Activated naive CD8-positive, alpha-beta T cell treated with anti-CD3 and anti-CD28 coated beads, Interleukin-2, amount 10 ng/mL, durations not matched to agents 7 days and 5 days (primary cell): ENCODE measurements at regions not wholly inside any gene's neighbourhood (a gene's known extent, or its start where the extent isn't known, plus 50 kb on each side); places are given as distances from the start of the nearest gene placed in this dataset.

Experiments
- ATAC-seq: fragments of 150-1000 bp; cut with Tn5 transposase; one replicate; pipeline ENCODE4 v1.10.0; 2021; ENCODE audit warnings: low read depth, moderate library complexity
- POLR2A ChIA-PET: fragments of 350-600 bp; sonication (Branson Sonifier 250); formaldehyde crosslinking; loops from one replicate; lab custom pipeline; 2021; ENCODE audit warnings: antibody characterized with exemption; lab: Charles Lee
- DNase-seq: peaks from one replicate; pipeline ENCODE4 v3.0.0; 2021
- H3K27ac Mint-ChIP-seq: one replicate; pipeline ENCODE4 v1.8.0; 2022; ENCODE audit warnings: mild to moderate bottlenecking, mixed read lengths
- H3K27me3 Mint-ChIP-seq: one replicate; pipeline ENCODE4 v1.8.0; 2022; ENCODE audit warnings: mild to moderate bottlenecking, moderate library complexity, mixed read lengths
- H3K36me3 Mint-ChIP-seq: one replicate; pipeline ENCODE4 v1.8.0; 2021; ENCODE audit warnings: mild to moderate bottlenecking, mixed read lengths
- H3K4me1 Mint-ChIP-seq: one replicate; pipeline ENCODE4 v1.8.0; 2021; ENCODE audit warnings: mixed read lengths
- H3K4me3 Mint-ChIP-seq: one replicate; pipeline ENCODE4 v1.8.0; 2022; ENCODE audit warnings: mild to moderate bottlenecking, moderate library complexity, mixed read lengths
- H3K9me3 Mint-ChIP-seq: one replicate; pipeline ENCODE4 v1.8.0; 2021; ENCODE audit warnings: mixed read lengths

GRCh38 chr2:217656316-217656715 is 346.5 kb downstream of the TNS1 start:
- no peaks in the 10 kb centered on the region for H3K9me3 Mint-ChIP-seq
- DNase-seq (no peak), ATAC-seq (no peak)
- H3K36me3 Mint-ChIP-seq: no peaks in the 10 kb centered on the region
- no peak overlapping the region for H3K27ac Mint-ChIP-seq
- POLR2A ChIA-PET: no interaction called here
- peaks cover 4% of the 10 kb centered on the region for H3K27me3 Mint-ChIP-seq
- H3K4me3 Mint-ChIP-seq: no peak overlapping the region
- peaks cover 9% of the 10 kb centered on the region for H3K4me1 Mint-ChIP-seq

- H3K27ac Mint-ChIP-seq: no peak overlapping the region
- no peak overlapping the region for H3K4me3 Mint-ChIP-seq
- DNase-seq: no peak
- ATAC-seq: no peak
- POLR2A ChIA-PET: no interaction called here
- no peaks in the 10 kb centered on the region for H3K9me3 Mint-ChIP-seq
- H3K4me1 Mint-ChIP-seq: peaks cover 4% of the 10 kb centered on the region
- peaks cover 4% of the 10 kb centered on the region for H3K27me3 Mint-ChIP-seq
- no peaks in the 10 kb centered on the region for H3K36me3 Mint-ChIP-seq
Measured at GRCh38 chr2:217655651-217656050, 347.1 kb downstream of the TNS1 start.

GRCh38 chr2:217654168-217654567 is 348.6 kb downstream of the TNS1 start:
- H3K36me3 Mint-ChIP-seq: no peaks in the 10 kb centered on the region
- no peak overlapping the region for H3K27ac Mint-ChIP-seq
- ATAC-seq (no peak), DNase-seq (no peak)
- no peak overlapping the region for H3K4me3 Mint-ChIP-seq
- no peaks in the 10 kb centered on the region for H3K9me3 Mint-ChIP-seq
- POLR2A ChIA-PET: no interaction called here
- no peaks in the 10 kb centered on the region for H3K4me1 Mint-ChIP-seq
- no peaks in the 10 kb centered on the region for H3K27me3 Mint-ChIP-seq

GRCh38 chr2:217652761-217653639 is 349.8 kb downstream of the TNS1 start:
- H3K4me1 Mint-ChIP-seq: no peaks in the 10 kb centered on the region
- POLR2A ChIA-PET: no interaction called here
- no peak overlapping the region for H3K27ac Mint-ChIP-seq

GRCh38 chr2:217650716-217651360 is 352.0 kb downstream of the TNS1 start:
- no peak overlapping the region for H3K27ac Mint-ChIP-seq
- peak; percentile 70 for ATAC-seq
- no peaks in the 10 kb centered on the region for H3K4me1 Mint-ChIP-seq
- DNase-seq: no peak
- no peaks in the 10 kb centered on the region for H3K27me3 Mint-ChIP-seq
- no peaks in the 10 kb centered on the region for H3K36me3 Mint-ChIP-seq
- POLR2A ChIA-PET: interaction anchor here (1.2 to 1.6 kb wide), 2 partner anchors 62 to 106 kb away, joined by 4 to 5 read pairs; no protein-coding TSS in a partner anchor
- no peaks in the 10 kb centered on the region for H3K9me3 Mint-ChIP-seq
- no peak overlapping the region for H3K4me3 Mint-ChIP-seq

More at GRCh38 chr2:217652761-217653639, 349.8 kb downstream of the TNS1 start:
- Mint-ChIP-seq H3K27me3 (no peaks in the 10 kb centered on the region), H3K36me3 (no peaks in the 10 kb centered on the region), H3K9me3 (no peaks in the 10 kb centered on the region), H3K4me3 (no peak overlapping the region)
- DNase-seq (no peak), ATAC-seq (no peak)

GRCh38 chr2:217650229-217650628 is 352.6 kb downstream of the TNS1 start:
- Mint-ChIP-seq H3K27me3 (no peaks in the 10 kb centered on the region), H3K4me1 (no peaks in the 10 kb centered on the region), H3K27ac (no peak overlapping the region), H3K4me3 (no peak overlapping the region), H3K36me3 (no peaks in the 10 kb centered on the region), H3K9me3 (no peaks in the 10 kb centered on the region)
- POLR2A ChIA-PET: interaction anchor here (1.2 to 1.6 kb wide), 2 partner anchors 63 to 106 kb away, joined by 4 to 5 read pairs; no protein-coding TSS in a partner anchor
- ATAC-seq (no peak), DNase-seq (no peak)

- POLR2A ChIA-PET: no interaction called here
Measured at GRCh38 chr2:217647925-217648324, 354.9 kb downstream of the TNS1 start.

GRCh38 chr2:217647226-217647625 is 355.6 kb downstream of the TNS1 start:
- DNase-seq (no peak), ATAC-seq (no peak)
- POLR2A ChIA-PET: no interaction called here
- Mint-ChIP-seq H3K4me1 (no peaks in the 10 kb centered on the region), H3K36me3 (no peaks in the 10 kb centered on the region), H3K27me3 (no peaks in the 10 kb centered on the region), H3K9me3 (no peaks in the 10 kb centered on the region), H3K4me3 (no peak overlapping the region), H3K27ac (no peak overlapping the region)

More at GRCh38 chr2:217647925-217648324, 354.9 kb downstream of the TNS1 start:
- Mint-ChIP-seq H3K27ac (no peak overlapping the region), H3K4me1 (no peaks in the 10 kb centered on the region), H3K36me3 (no peaks in the 10 kb centered on the region), H3K27me3 (no peaks in the 10 kb centered on the region), H3K9me3 (no peaks in the 10 kb centered on the region), H3K4me3 (no peak overlapping the region)
- ATAC-seq (no peak), DNase-seq (no peak)

- Mint-ChIP-seq H3K36me3 (no peaks in the 10 kb centered on the region), H3K4me1 (no peaks in the 10 kb centered on the region), H3K9me3 (no peaks in the 10 kb centered on the region), H3K4me3 (no peak overlapping the region), H3K27ac (no peak overlapping the region), H3K27me3 (no peaks in the 10 kb centered on the region)
- POLR2A ChIA-PET: no interaction called here
- DNase-seq: no peak
- no peak for ATAC-seq
Measured at GRCh38 chr2:217645896-217646295, 356.9 kb downstream of the TNS1 start.

- DNase-seq: no peak
- POLR2A ChIA-PET: no interaction called here
- no peak overlapping the region for H3K27ac Mint-ChIP-seq
- H3K27me3 Mint-ChIP-seq: no peaks in the 10 kb centered on the region
- no peak for ATAC-seq
- no peaks in the 10 kb centered on the region for H3K9me3 Mint-ChIP-seq
- H3K4me1 Mint-ChIP-seq: no peaks in the 10 kb centered on the region
- H3K4me3 Mint-ChIP-seq: no peak overlapping the region
- no peaks in the 10 kb centered on the region for H3K36me3 Mint-ChIP-seq
Measured at GRCh38 chr2:217643789-217644301, 358.9 kb downstream of the TNS1 start.

GRCh38 chr2:217642944-217643343 is 359.9 kb downstream of the TNS1 start:
- Mint-ChIP-seq H3K4me1 (no peaks in the 10 kb centered on the region), H3K36me3 (no peaks in the 10 kb centered on the region), H3K9me3 (no peaks in the 10 kb centered on the region), H3K27ac (no peak overlapping the region), H3K4me3 (no peak overlapping the region), H3K27me3 (no peaks in the 10 kb centered on the region)
- POLR2A ChIA-PET: no interaction called here
- ATAC-seq (no peak), DNase-seq (no peak)

GRCh38 chr2:217641960-217642359 is 360.8 kb downstream of the TNS1 start:
- no peak for ATAC-seq
- no peaks in the 10 kb centered on the region for H3K9me3 Mint-ChIP-seq
- H3K4me3 Mint-ChIP-seq: no peak overlapping the region
- H3K27me3 Mint-ChIP-seq: no peaks in the 10 kb centered on the region
- H3K4me1 Mint-ChIP-seq: no peaks in the 10 kb centered on the region
- no peak for DNase-seq
- no peaks in the 10 kb centered on the region for H3K36me3 Mint-ChIP-seq
- H3K27ac Mint-ChIP-seq: no peak overlapping the region
- POLR2A ChIA-PET: no interaction called here

GRCh38 chr2:217639481-217639880 is 363.3 kb downstream of the TNS1 start:
- ATAC-seq (no peak), DNase-seq (no peak)
- Mint-ChIP-seq H3K9me3 (no peaks in the 10 kb centered on the region), H3K4me1 (no peaks in the 10 kb centered on the region), H3K27me3 (no peaks in the 10 kb centered on the region), H3K27ac (no peak overlapping the region), H3K36me3 (no peaks in the 10 kb centered on the region), H3K4me3 (no peak overlapping the region)
- POLR2A ChIA-PET: no interaction called here

GRCh38 chr2:217638533-217638932 is 364.3 kb downstream of the TNS1 start:
- no peaks in the 10 kb centered on the region for H3K27me3 Mint-ChIP-seq
- no peak for DNase-seq

More at GRCh38 chr2:217638533-217638932, 364.3 kb downstream of the TNS1 start:
- H3K9me3 Mint-ChIP-seq: no peaks in the 10 kb centered on the region
- H3K36me3 Mint-ChIP-seq: no peaks in the 10 kb centered on the region
- no peak overlapping the region for H3K4me3 Mint-ChIP-seq
- no peaks in the 10 kb centered on the region for H3K4me1 Mint-ChIP-seq
- no peak for ATAC-seq
- H3K27ac Mint-ChIP-seq: no peak overlapping the region
- POLR2A ChIA-PET: no interaction called here
